Activated CD8-positive, alpha-beta T cell treated with anti-CD3 and anti-CD28 coated beads for 36 hours (primary cell): ENCODE measurements at regions not wholly inside any gene's neighbourhood (a gene's known extent, or its start where the extent isn't known, plus 50 kb on each side); places are given as distances from the start of the nearest gene placed in this dataset.
"Not testable (repeated sequence)": the region's sequence is repeated elsewhere in the genome, so short reads cannot be mapped to it uniquely, and the experiment has no call there.

ENCODE experiments used
- ATAC-seq: fragments of 200-7000 bp; cut with Tn5 transposase; one replicate; pipeline ENCODE4 v1.10.0; 2021; ENCODE audit warnings: mild to moderate bottlenecking, moderate library complexity
- CTCF ChIA-PET: fragments of 350-600 bp; sonication (Branson Sonifier 250); formaldehyde crosslinking; loops from one replicate; lab custom pipeline; 2021; ENCODE audit warnings: antibody characterized with exemption; lab: Charles Lee
- POLR2A ChIA-PET: fragments of 350-600 bp; sonication (Branson Sonifier 250); formaldehyde crosslinking; loops from one replicate; lab custom pipeline; 2021; ENCODE audit warnings: antibody characterized with exemption; lab: Charles Lee
- DNase-seq: peaks from one replicate; pipeline ENCODE4 v3.0.0-alpha.2; 2020
- H3K27ac Mint-ChIP-seq: one replicate; pipeline ENCODE4 v1.8.0; 2021; ENCODE audit warnings: mild to moderate bottlenecking, mixed read lengths
- H3K27me3 Mint-ChIP-seq: one replicate; pipeline ENCODE4 v1.8.0; 2021; ENCODE audit warnings: mixed read lengths
- H3K36me3 Mint-ChIP-seq: one replicate; pipeline ENCODE4 v1.8.0; 2021; ENCODE audit warnings: low read depth, mixed read lengths
- H3K4me1 Mint-ChIP-seq: one replicate; pipeline ENCODE4 v1.8.0; 2021; ENCODE audit warnings: low read depth, mixed read lengths
- H3K4me3 Mint-ChIP-seq: one replicate; pipeline ENCODE4 v1.8.0; 2021; ENCODE audit warnings: mild to moderate bottlenecking, moderate library complexity, mixed read lengths
- H3K9me3 Mint-ChIP-seq: one replicate; pipeline ENCODE4 v1.8.0; 2021; ENCODE audit warnings: mixed read lengths
- CTCF ChIP-seq: fragments of 200-600 bp; IDR thresholded peaks from one replicate; pipeline ENCODE4 v1.8.0; 2022; ENCODE audit warnings: antibody characterized with exemption, mild to moderate bottlenecking
- intact Hi-C: fragments of 100-400 bp; cut with micrococcal nuclease; formaldehyde crosslinking; loops from one replicate; pipeline ENCODE4 v1.10.0; 2022

DNA sequence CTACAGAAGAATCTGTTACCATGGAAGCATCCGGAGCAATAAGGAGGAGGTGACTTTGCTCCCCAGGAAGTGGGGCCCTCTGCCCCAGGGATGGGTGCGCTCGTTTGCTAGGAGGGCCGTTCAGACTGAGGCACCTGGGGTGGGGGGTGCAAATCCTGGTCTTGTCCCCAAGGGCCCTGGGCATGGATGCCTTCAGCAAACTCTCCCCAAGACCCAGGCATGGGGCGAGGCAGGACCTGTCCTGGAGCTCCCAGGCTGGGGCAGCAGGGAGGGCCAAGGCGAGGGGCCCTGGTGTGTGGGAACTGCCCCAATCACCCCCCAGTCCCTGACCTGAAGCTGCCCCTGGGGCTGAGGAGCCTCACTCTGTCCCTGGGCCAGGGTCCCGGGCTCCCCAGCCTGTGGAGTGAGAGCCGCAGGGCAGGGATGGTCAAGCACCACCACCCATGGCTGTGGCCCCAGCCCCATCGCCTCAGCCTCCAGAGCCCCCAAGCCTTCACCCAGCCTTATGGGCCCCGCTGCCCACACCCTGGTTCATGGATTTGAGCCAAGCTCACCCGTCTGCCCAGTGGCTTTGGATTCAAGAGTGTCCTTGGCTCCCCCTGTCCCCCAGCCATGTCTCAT lies 240.6 kb upstream of the SGCG start:
- ATAC-seq (no peak), DNase-seq (no peak)
- H3K36me3 Mint-ChIP-seq = no peaks in the 10 kb centered on the region
- H3K27ac Mint-ChIP-seq = no peak overlapping the region
- intact Hi-C loops = no loop called here
- ChIA-PET POLR2A (no interaction called here), CTCF (no interaction called here)
- no peaks in the 10 kb centered on the region for H3K4me1 Mint-ChIP-seq
- TF ChIP-seq CTCF = no peak
- no peaks in the 10 kb centered on the region for H3K27me3 Mint-ChIP-seq
- no peak overlapping the region for H3K4me3 Mint-ChIP-seq
- no peaks in the 10 kb centered on the region for H3K9me3 Mint-ChIP-seq

GRCh38 chr13:22940736-22941135 lies 240.0 kb upstream of the SGCG start:
- ATAC-seq = no peak
- no peaks in the 10 kb centered on the region for H3K36me3 Mint-ChIP-seq
- no peak overlapping the region for H3K4me3 Mint-ChIP-seq
- no peaks in the 10 kb centered on the region for H3K9me3 Mint-ChIP-seq
- H3K27ac Mint-ChIP-seq = no peak overlapping the region
- POLR2A ChIA-PET = no interaction called here
- H3K27me3 Mint-ChIP-seq = no peaks in the 10 kb centered on the region
- H3K4me1 Mint-ChIP-seq = no peaks in the 10 kb centered on the region
- TF ChIP-seq CTCF = no peak
- intact Hi-C loops = no loop called here
- no peak for DNase-seq
- CTCF ChIA-PET = no interaction called here

DNA sequence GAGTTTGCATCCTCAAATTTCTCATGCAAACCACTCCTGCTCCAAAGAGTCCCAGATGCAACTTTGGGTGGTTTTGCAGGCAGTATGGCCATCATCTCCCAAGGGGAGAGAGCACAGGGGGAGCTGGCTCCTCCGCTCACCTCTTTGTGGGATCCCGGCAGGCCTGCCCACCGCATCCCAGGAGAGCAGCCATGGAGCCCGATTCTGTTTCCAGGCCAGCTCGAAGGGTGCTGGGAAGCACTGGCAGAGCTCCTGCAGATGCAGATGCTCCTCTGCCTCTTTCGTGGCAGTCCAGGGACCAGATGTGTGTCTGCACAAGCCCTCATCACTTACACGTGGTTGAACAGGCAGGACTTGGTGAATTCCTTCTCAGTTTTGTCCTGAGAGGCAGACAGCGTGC lies 239.3 kb upstream of the SGCG start:
- H3K27ac Mint-ChIP-seq, DNase-seq, H3K4me3 Mint-ChIP-seq, ATAC-seq, CTCF ChIA-PET, H3K27me3 Mint-ChIP-seq, H3K4me1 Mint-ChIP-seq, POLR2A ChIA-PET, intact Hi-C loops, H3K36me3 Mint-ChIP-seq, H3K9me3 Mint-ChIP-seq: not testable (repeated sequence)

GRCh38 chr13:22942831-22943230 lies 237.9 kb upstream of the SGCG start:
- H3K4me1 Mint-ChIP-seq, H3K4me3 Mint-ChIP-seq, H3K27ac Mint-ChIP-seq, ATAC-seq, POLR2A ChIA-PET, CTCF ChIA-PET, H3K9me3 Mint-ChIP-seq, intact Hi-C loops, DNase-seq, H3K27me3 Mint-ChIP-seq, H3K36me3 Mint-ChIP-seq: not testable (repeated sequence)

- POLR2A ChIA-PET = no interaction called here
- intact Hi-C loops = no loop called here
- Mint-ChIP-seq H3K27me3 (peaks cover 2% of the 10 kb centered on the region), H3K36me3 (no peaks in the 10 kb centered on the region), H3K27ac (no peak overlapping the region), H3K9me3 (no peaks in the 10 kb centered on the region), H3K4me1 (no peaks in the 10 kb centered on the region), H3K4me3 (no peak overlapping the region)
- TF ChIP-seq CTCF = no peak
- DNase-seq = no peak
- no peak for ATAC-seq
- CTCF ChIA-PET = no interaction called here
Observed at GRCh38 chr13:22944378-22944777, 236.4 kb upstream of the SGCG start.

DNA sequence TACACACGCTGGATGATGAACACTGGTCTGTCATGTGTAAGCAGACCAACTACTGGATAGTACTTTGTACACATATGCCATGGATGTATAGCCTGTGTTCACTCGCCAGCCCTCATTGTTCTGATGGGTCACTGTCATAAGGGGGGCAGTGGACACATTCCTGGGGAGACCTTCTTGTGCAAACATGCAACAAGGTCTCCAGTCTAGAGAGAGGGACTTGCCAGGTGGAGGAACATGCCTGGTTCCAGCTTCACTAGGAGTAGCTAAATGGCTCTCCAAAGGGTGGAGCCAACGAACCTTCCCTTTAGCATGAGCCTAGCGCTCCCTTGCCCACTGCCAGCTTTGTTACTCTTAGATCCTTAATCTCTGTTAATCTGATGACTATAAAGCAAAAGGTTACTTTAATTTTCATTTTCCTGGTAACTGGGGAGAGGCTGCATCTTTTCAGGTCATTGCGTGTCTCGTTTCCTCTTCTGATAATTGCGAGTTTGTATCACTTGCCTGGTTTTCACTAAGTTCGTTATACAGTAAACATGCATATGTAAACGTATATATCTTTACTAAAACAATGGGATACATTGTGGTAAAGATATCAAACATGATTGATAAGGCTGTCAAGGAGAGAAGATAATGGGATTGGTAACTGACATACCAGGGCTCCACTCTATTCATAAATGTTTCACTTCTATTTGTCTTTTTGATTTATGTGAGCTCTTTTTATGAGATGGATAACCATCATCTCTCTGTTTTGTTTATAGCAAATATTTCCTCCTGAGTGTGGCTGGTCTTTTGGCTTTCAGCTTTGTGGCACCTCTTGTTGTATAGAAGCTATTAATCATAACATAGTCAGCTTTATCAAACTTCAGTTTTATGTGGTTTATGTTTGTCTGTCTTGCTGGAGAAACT lies 235.2 kb upstream of the SGCG start:
- Mint-ChIP-seq H3K27me3 (peaks cover 2% of the 10 kb centered on the region), H3K4me3 (no peak overlapping the region), H3K36me3 (no peaks in the 10 kb centered on the region), H3K9me3 (no peaks in the 10 kb centered on the region), H3K4me1 (no peaks in the 10 kb centered on the region), H3K27ac (no peak overlapping the region)
- POLR2A ChIA-PET = no interaction called here
- no peak for TF ChIP-seq CTCF
- intact Hi-C loops = no loop called here
- no peak for ATAC-seq
- no peak for DNase-seq
- CTCF ChIA-PET = no interaction called here
